Activated B cell treated with CpG ODN at 0.5 μM for 24 hours (primary cell): ENCODE measurements at regions not wholly inside any gene's neighbourhood (a gene's known extent, or its start where the extent isn't known, plus 50 kb on each side); places are given as distances from the start of the nearest gene placed in this dataset.

ENCODE experiments used
- ATAC-seq: fragments of 200-7000 bp; cut with Tn5 transposase; one replicate; pipeline ENCODE4 v1.10.0; 2021; ENCODE audit warnings: low read depth, mild to moderate bottlenecking, moderate library complexity
- CTCF ChIA-PET: fragments of 350-600 bp; sonication (Branson Sonifier 250); formaldehyde crosslinking; loops from one replicate; lab custom pipeline; 2021; ENCODE audit warnings: antibody characterized with exemption; lab: Charles Lee
- POLR2A ChIA-PET: fragments of 350-600 bp; sonication (Branson Sonifier 250); formaldehyde crosslinking; loops from one replicate; lab custom pipeline; 2021; ENCODE audit warnings: antibody characterized with exemption; lab: Charles Lee
- DNase-seq: peaks from one replicate; pipeline ENCODE4 v3.0.0; 2022
- H3K27ac Mint-ChIP-seq: one replicate; pipeline ENCODE4 v1.8.0; 2020; ENCODE audit warnings: mixed read lengths
- H3K27me3 Mint-ChIP-seq: one replicate; pipeline ENCODE4 v1.8.0; 2021; ENCODE audit warnings: mixed read lengths
- H3K36me3 Mint-ChIP-seq: one replicate; pipeline ENCODE4 v1.8.0; 2021; ENCODE audit warnings: low read depth, mixed read lengths
- H3K4me1 Mint-ChIP-seq: one replicate; pipeline ENCODE4 v1.8.0; 2021; ENCODE audit warnings: mixed read lengths
- H3K4me3 Mint-ChIP-seq: one replicate; pipeline ENCODE4 v1.8.0; 2020; ENCODE audit warnings: mild to moderate bottlenecking, mixed read lengths
- H3K9me3 Mint-ChIP-seq: one replicate; pipeline ENCODE4 v1.8.0; 2020; ENCODE audit warnings: mixed read lengths
- CTCF ChIP-seq: fragments of 200-600 bp; IDR thresholded peaks from one replicate; pipeline ENCODE4 v1.8.0; 2022; ENCODE audit warnings: antibody characterized with exemption, mild to moderate bottlenecking
- intact Hi-C: fragments of 100-400 bp; cut with micrococcal nuclease; formaldehyde crosslinking; loops from one replicate; pipeline ENCODE4 v1.15.1; 2024

GRCh38 chr2:18934886-18935285, 345.5 kb upstream of the NT5C1B start:
- CTCF ChIA-PET = no interaction called here
- no peak overlapping the region for H3K27ac Mint-ChIP-seq
- peaks cover 13% of the 10 kb centered on the region for H3K27me3 Mint-ChIP-seq
- peaks cover 4% of the 10 kb centered on the region for H3K4me1 Mint-ChIP-seq
- no peaks in the 10 kb centered on the region for H3K36me3 Mint-ChIP-seq
- POLR2A ChIA-PET = no interaction called here
- no peak for TF ChIP-seq CTCF
- H3K4me3 Mint-ChIP-seq = no peak overlapping the region
- DNase-seq = no peak
- no peak for ATAC-seq
- no peaks in the 10 kb centered on the region for H3K9me3 Mint-ChIP-seq
- intact Hi-C loops = no loop called here

GRCh38 chr2:18932853-18933252, 343.5 kb upstream of the NT5C1B start:
- ATAC-seq = no peak
- H3K36me3 Mint-ChIP-seq = no peaks in the 10 kb centered on the region
- peaks cover 9% of the 10 kb centered on the region for H3K27me3 Mint-ChIP-seq
- no peaks in the 10 kb centered on the region for H3K4me1 Mint-ChIP-seq
- POLR2A ChIA-PET = no interaction called here
- no peak for TF ChIP-seq CTCF
- no peak overlapping the region for H3K4me3 Mint-ChIP-seq
- DNase-seq = no peak
- CTCF ChIA-PET = no interaction called here
- H3K27ac Mint-ChIP-seq = no peak overlapping the region
- H3K9me3 Mint-ChIP-seq = no peaks in the 10 kb centered on the region
- intact Hi-C loops = no loop called here

GRCh38 chr2:18930971-18931370, 341.6 kb upstream of the NT5C1B start:
- ChIA-PET CTCF (no interaction called here), POLR2A (no interaction called here)
- no peaks in the 10 kb centered on the region for H3K36me3 Mint-ChIP-seq
- DNase-seq (no peak), ATAC-seq (no peak)
- no peak overlapping the region for H3K4me3 Mint-ChIP-seq
- H3K27me3 Mint-ChIP-seq = peaks cover 9% of the 10 kb centered on the region
- no peaks in the 10 kb centered on the region for H3K4me1 Mint-ChIP-seq
- intact Hi-C loops = no loop called here
- H3K9me3 Mint-ChIP-seq = peaks cover 2% of the 10 kb centered on the region
- TF ChIP-seq CTCF = no peak
- no peak overlapping the region for H3K27ac Mint-ChIP-seq

GRCh38 chr2:18927525-18928232, 338.3 kb upstream of the NT5C1B start:
- H3K4me1 Mint-ChIP-seq = no peaks in the 10 kb centered on the region
- H3K9me3 Mint-ChIP-seq = peaks cover 2% of the 10 kb centered on the region
- intact Hi-C loops = no loop called here
- ChIA-PET CTCF (no interaction called here), POLR2A (no interaction called here)
- TF ChIP-seq CTCF = no peak
- DNase-seq (no peak), ATAC-seq (no peak)
- no peak overlapping the region for H3K27ac Mint-ChIP-seq
- H3K36me3 Mint-ChIP-seq = no peaks in the 10 kb centered on the region
- no peak overlapping the region for H3K4me3 Mint-ChIP-seq
- peaks cover 7% of the 10 kb centered on the region for H3K27me3 Mint-ChIP-seq

- CTCF ChIA-PET = no interaction called here
- Mint-ChIP-seq H3K36me3 (no peaks in the 10 kb centered on the region), H3K9me3 (peaks cover 2% of the 10 kb centered on the region), H3K27me3 (no peaks in the 10 kb centered on the region), H3K27ac (no peak overlapping the region), H3K4me3 (no peak overlapping the region), H3K4me1 (no peaks in the 10 kb centered on the region)
- intact Hi-C loops = no loop called here
- no peak for TF ChIP-seq CTCF
- no peak for DNase-seq
- ATAC-seq = no peak
- POLR2A ChIA-PET = no interaction called here
Observed at GRCh38 chr2:18926631-18927524, 337.5 kb upstream of the NT5C1B start.
